Activated CD8-positive, alpha-beta memory T cell treated with anti-CD3 and anti-CD28 coated beads, Interleukin-2, amount 10 ng/mL, durations not matched to agents 7 days and 5 days (primary cell): ENCODE measurements at regions not wholly inside any gene's neighbourhood (a gene's known extent, or its start where the extent isn't known, plus 50 kb on each side); places are given as distances from the start of the nearest gene placed in this dataset.

ENCODE experiments used
- ATAC-seq: fragments of 150-1000 bp; cut with Tn5 transposase; one replicate; pipeline ENCODE4 v1.10.0; 2021; ENCODE audit warnings: moderate library complexity
- CTCF ChIA-PET: fragments of 350-600 bp; sonication (Branson Sonifier 250); formaldehyde crosslinking; loops from one replicate; lab custom pipeline; 2021; ENCODE audit warnings: antibody characterized with exemption; lab: Charles Lee
- DNase-seq: peaks from one replicate; pipeline ENCODE4 v3.0.0-alpha.2; 2020
- H3K27ac Mint-ChIP-seq: one replicate; pipeline ENCODE4 v1.8.0; 2021; ENCODE audit warnings: mild to moderate bottlenecking, mixed read lengths
- H3K27me3 Mint-ChIP-seq: one replicate; pipeline ENCODE4 v1.8.0; 2021; ENCODE audit warnings: mixed read lengths
- H3K36me3 Mint-ChIP-seq: one replicate; pipeline ENCODE4 v1.8.0; 2021; ENCODE audit warnings: mild to moderate bottlenecking, mixed read lengths
- H3K4me1 Mint-ChIP-seq: one replicate; pipeline ENCODE4 v1.8.0; 2021; ENCODE audit warnings: mixed read lengths
- H3K4me3 Mint-ChIP-seq: one replicate; pipeline ENCODE4 v1.8.0; 2021; ENCODE audit warnings: mild to moderate bottlenecking, moderate library complexity, mixed read lengths
- H3K9me3 Mint-ChIP-seq: one replicate; pipeline ENCODE4 v1.8.0; 2022; ENCODE audit warnings: low read depth, mixed read lengths

GRCh38 chr21:32172106-32172505 is 106.7 kb downstream of the MIS18A start:
- no peak for DNase-seq
- H3K27me3 Mint-ChIP-seq, result peaks cover 31% of the 10 kb centered on the region
- CTCF ChIA-PET, result no interaction called here
- no peak overlapping the region for H3K27ac Mint-ChIP-seq
- no peak overlapping the region for H3K4me3 Mint-ChIP-seq
- ATAC-seq, result no peak
- no peaks in the 10 kb centered on the region for H3K36me3 Mint-ChIP-seq
- H3K4me1 Mint-ChIP-seq, result no peaks in the 10 kb centered on the region
- H3K9me3 Mint-ChIP-seq, result no peaks in the 10 kb centered on the region

GRCh38 chr21:32167513-32167912 is 111.3 kb downstream of the MIS18A start:
- H3K4me3 Mint-ChIP-seq, result no peak overlapping the region
- no peak for ATAC-seq

GRCh38 chr21:32163386-32163785 is 115.5 kb downstream of the MIS18A start:
- peaks cover 13% of the 10 kb centered on the region for H3K27me3 Mint-ChIP-seq
- no peak overlapping the region for H3K4me3 Mint-ChIP-seq
- CTCF ChIA-PET, result no interaction called here
- H3K9me3 Mint-ChIP-seq, result no peaks in the 10 kb centered on the region
- H3K4me1 Mint-ChIP-seq, result no peaks in the 10 kb centered on the region
- H3K27ac Mint-ChIP-seq, result no peak overlapping the region
- no peak for ATAC-seq
- no peak for DNase-seq
- no peaks in the 10 kb centered on the region for H3K36me3 Mint-ChIP-seq

More at GRCh38 chr21:32167513-32167912, 111.3 kb downstream of the MIS18A start:
- no peaks in the 10 kb centered on the region for H3K4me1 Mint-ChIP-seq
- no peak overlapping the region for H3K27ac Mint-ChIP-seq
- CTCF ChIA-PET, result no interaction called here
- peaks cover 28% of the 10 kb centered on the region for H3K27me3 Mint-ChIP-seq
- no peaks in the 10 kb centered on the region for H3K9me3 Mint-ChIP-seq
- DNase-seq, result no peak
- no peaks in the 10 kb centered on the region for H3K36me3 Mint-ChIP-seq

- CTCF ChIA-PET, result no interaction called here
- Mint-ChIP-seq H3K9me3 (no peaks in the 10 kb centered on the region), H3K27me3 (peaks cover 13% of the 10 kb centered on the region), H3K36me3 (no peaks in the 10 kb centered on the region), H3K4me3 (no peak overlapping the region), H3K27ac (no peak overlapping the region), H3K4me1 (no peaks in the 10 kb centered on the region)
- ATAC-seq (no peak), DNase-seq (no peak)
Measured at GRCh38 chr21:32162727-32163320, 116.0 kb downstream of the MIS18A start.

GRCh38 chr21:32155226-32155625 is 123.6 kb downstream of the MIS18A start:
- Mint-ChIP-seq H3K27ac (no peak overlapping the region), H3K4me3 (no peak overlapping the region), H3K9me3 (no peaks in the 10 kb centered on the region), H3K4me1 (no peaks in the 10 kb centered on the region), H3K27me3 (no peaks in the 10 kb centered on the region), H3K36me3 (no peaks in the 10 kb centered on the region)
- DNase-seq, result no peak
- ATAC-seq, result no peak
- CTCF ChIA-PET, result interaction anchor here (0.9 kb wide), 1 partner anchor 10 kb away, joined by 3 read pairs; no protein-coding TSS in a partner anchor

- peaks cover 12% of the 10 kb centered on the region for H3K27me3 Mint-ChIP-seq
- CTCF ChIA-PET, result no interaction called here
- no peaks in the 10 kb centered on the region for H3K4me1 Mint-ChIP-seq
- no peak for ATAC-seq
- no peak overlapping the region for H3K4me3 Mint-ChIP-seq
- no peaks in the 10 kb centered on the region for H3K36me3 Mint-ChIP-seq
- DNase-seq, result no peak
- no peaks in the 10 kb centered on the region for H3K9me3 Mint-ChIP-seq
- H3K27ac Mint-ChIP-seq, result no peak overlapping the region
Measured at GRCh38 chr21:32147041-32147440, 131.8 kb downstream of the MIS18A start.

- no peak overlapping the region for H3K27ac Mint-ChIP-seq
- H3K4me3 Mint-ChIP-seq, result no peak overlapping the region
- no peak for ATAC-seq
- H3K4me1 Mint-ChIP-seq, result no peaks in the 10 kb centered on the region
- peaks cover 12% of the 10 kb centered on the region for H3K27me3 Mint-ChIP-seq
- no peak for DNase-seq
- H3K9me3 Mint-ChIP-seq, result no peaks in the 10 kb centered on the region
- no peaks in the 10 kb centered on the region for H3K36me3 Mint-ChIP-seq
- CTCF ChIA-PET, result no interaction called here
Measured at GRCh38 chr21:32144851-32145250, 134.0 kb downstream of the MIS18A start.

GRCh38 chr21:32143241-32143939 is 135.5 kb downstream of the MIS18A start:
- H3K4me1 Mint-ChIP-seq, result no peaks in the 10 kb centered on the region
- H3K27ac Mint-ChIP-seq, result no peak overlapping the region
- DNase-seq (no peak), ATAC-seq (no peak)
- no peaks in the 10 kb centered on the region for H3K36me3 Mint-ChIP-seq
- CTCF ChIA-PET, result no interaction called here
- no peaks in the 10 kb centered on the region for H3K9me3 Mint-ChIP-seq
- H3K4me3 Mint-ChIP-seq, result no peak overlapping the region
- peaks cover 8% of the 10 kb centered on the region for H3K27me3 Mint-ChIP-seq

GRCh38 chr21:32141318-32141633 is 137.6 kb downstream of the MIS18A start:
- Mint-ChIP-seq H3K4me3 (no peak overlapping the region), H3K27ac (no peak overlapping the region), H3K27me3 (no peaks in the 10 kb centered on the region), H3K36me3 (no peaks in the 10 kb centered on the region), H3K9me3 (no peaks in the 10 kb centered on the region), H3K4me1 (no peaks in the 10 kb centered on the region)
- CTCF ChIA-PET, result no interaction called here
- DNase-seq (no peak), ATAC-seq (no peak)

- Mint-ChIP-seq H3K4me3 (no peak overlapping the region), H3K27ac (no peak overlapping the region), H3K27me3 (no peaks in the 10 kb centered on the region), H3K4me1 (no peaks in the 10 kb centered on the region), H3K36me3 (no peaks in the 10 kb centered on the region), H3K9me3 (no peaks in the 10 kb centered on the region)
- no peak for ATAC-seq
- CTCF ChIA-PET, result no interaction called here
- no peak for DNase-seq
Measured at GRCh38 chr21:32140604-32141317, 138.1 kb downstream of the MIS18A start.

- Mint-ChIP-seq H3K4me1 (no peaks in the 10 kb centered on the region), H3K4me3 (no peak overlapping the region), H3K27me3 (no peaks in the 10 kb centered on the region), H3K9me3 (no peaks in the 10 kb centered on the region), H3K36me3 (no peaks in the 10 kb centered on the region), H3K27ac (no peak overlapping the region)
- CTCF ChIA-PET, result no interaction called here
- ATAC-seq (no peak), DNase-seq (no peak)
Measured at GRCh38 chr21:32140151-32140550, 138.7 kb downstream of the MIS18A start.

GRCh38 chr21:32138658-32139057 is 140.2 kb downstream of the MIS18A start:
- Mint-ChIP-seq H3K4me3 (no peak overlapping the region), H3K36me3 (no peaks in the 10 kb centered on the region), H3K27ac (no peak overlapping the region), H3K27me3 (no peaks in the 10 kb centered on the region), H3K9me3 (no peaks in the 10 kb centered on the region), H3K4me1 (no peaks in the 10 kb centered on the region)
- CTCF ChIA-PET, result no interaction called here
- ATAC-seq, result no peak
- DNase-seq, result no peak

- Mint-ChIP-seq H3K9me3 (no peaks in the 10 kb centered on the region), H3K36me3 (no peaks in the 10 kb centered on the region), H3K4me1 (no peaks in the 10 kb centered on the region), H3K27ac (no peak overlapping the region), H3K27me3 (no peaks in the 10 kb centered on the region), H3K4me3 (no peak overlapping the region)
- DNase-seq (no peak), ATAC-seq (no peak)
- CTCF ChIA-PET, result no interaction called here
Measured at GRCh38 chr21:32137931-32138330, 140.9 kb downstream of the MIS18A start.

GRCh38 chr21:32137266-32137665 is 141.6 kb downstream of the MIS18A start:
- H3K4me1 Mint-ChIP-seq, result no peaks in the 10 kb centered on the region
- CTCF ChIA-PET, result no interaction called here
- H3K9me3 Mint-ChIP-seq, result no peaks in the 10 kb centered on the region
- H3K36me3 Mint-ChIP-seq, result no peaks in the 10 kb centered on the region
- no peak overlapping the region for H3K27ac Mint-ChIP-seq
- DNase-seq (no peak), ATAC-seq (no peak)
- H3K4me3 Mint-ChIP-seq, result no peak overlapping the region
- H3K27me3 Mint-ChIP-seq, result no peaks in the 10 kb centered on the region
